ENCODE measurements at regions not wholly inside any gene's neighbourhood (a gene's known extent, or its start where the extent isn't known, plus 50 kb on each side); places are given as distances from the start of the nearest gene placed in this dataset.
A peak's percentile ranks its signal among the peaks of the same experiment; 100 is the strongest.
"Not testable (repeated sequence)": the region's sequence is repeated elsewhere in the genome, so short reads cannot be mapped to it uniquely, and the experiment has no call there.

DNA sequence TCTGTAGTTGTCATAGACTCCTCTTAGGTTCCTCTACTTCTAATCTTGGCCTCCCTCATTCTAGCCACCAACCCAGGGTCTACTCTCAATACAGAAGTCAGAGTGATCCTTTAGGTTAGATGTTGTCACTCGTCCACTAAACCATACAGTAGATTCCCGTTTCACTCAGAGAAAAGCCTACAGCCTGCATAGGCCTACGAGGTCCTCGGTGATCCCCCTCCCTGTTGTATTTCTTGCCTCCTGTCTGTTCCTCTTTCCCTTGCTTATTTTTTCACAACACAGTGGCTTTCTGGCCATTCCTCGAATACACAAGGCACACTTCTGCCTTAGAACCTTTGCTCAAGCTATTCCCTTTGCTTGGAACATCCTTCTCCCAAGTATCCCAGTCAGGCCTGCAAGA is 183.0 kb upstream of the PRSS1 start:
- no peak for DNase-seq

GRCh38 chr7:142564125-142564524 is 185.1 kb upstream of the PRSS1 start:
- not testable (repeated sequence) for DNase-seq

DNA sequence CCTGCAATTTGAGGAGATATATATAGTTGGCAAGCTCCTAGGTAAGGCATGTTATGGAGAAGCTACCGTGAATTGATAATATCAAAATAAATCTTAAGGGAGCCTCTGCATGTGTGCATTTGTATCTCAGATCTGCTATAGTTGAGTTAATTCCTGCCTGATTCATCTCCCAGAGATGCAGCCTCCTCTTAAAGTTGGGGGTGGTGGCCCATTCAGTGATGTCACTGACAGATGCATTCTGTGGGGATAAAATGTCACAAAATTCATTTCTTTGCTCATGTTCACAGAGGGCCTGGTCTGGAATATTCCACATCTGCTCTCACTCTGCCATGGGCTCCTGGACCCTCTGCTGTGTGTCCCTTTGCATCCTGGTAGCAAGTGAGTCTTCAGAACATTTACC is 185.8 kb upstream of the PRSS1 start:
- DNase-seq: no peak

DNA sequence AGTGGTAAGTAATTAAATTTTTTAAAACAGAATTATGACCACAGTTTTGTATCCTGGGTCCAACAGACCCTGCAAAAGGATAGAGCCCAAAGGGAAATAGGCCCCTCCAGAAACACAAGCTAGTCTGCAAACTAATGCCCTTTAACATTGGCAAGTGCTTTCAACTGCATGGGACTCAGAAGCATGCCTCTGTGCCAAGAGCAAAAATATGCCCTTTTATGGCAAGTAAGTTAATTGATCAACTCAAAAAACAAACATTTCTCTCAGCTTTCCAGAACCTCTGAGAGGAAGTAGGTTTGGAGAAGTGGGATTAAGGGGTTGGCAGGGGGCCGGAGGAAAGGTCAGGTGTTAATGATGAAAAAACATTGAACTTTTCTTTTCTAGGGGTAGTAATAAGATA is 186.6 kb upstream of the PRSS1 start:
- no peak for DNase-seq

DNA sequence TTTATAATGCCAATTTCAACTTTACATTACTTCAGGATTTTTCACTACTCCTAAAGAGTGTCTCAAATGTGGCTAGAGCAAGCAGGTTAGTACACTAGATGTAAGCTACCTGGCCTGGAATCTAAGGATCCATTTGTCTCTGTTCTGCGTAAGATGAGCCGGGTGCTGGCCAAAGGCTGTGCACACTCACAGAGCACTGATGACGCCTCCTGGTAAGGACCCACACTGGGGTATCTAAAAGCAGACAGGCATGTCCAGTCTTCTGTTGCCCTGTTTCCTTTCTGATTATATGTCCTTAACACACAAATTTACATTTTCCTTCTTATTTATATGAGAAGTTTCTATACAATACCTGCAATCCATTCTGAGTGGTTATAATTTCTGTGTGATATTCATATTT is 187.9 kb upstream of the PRSS1 start:
- not testable (repeated sequence) for DNase-seq

DNA sequence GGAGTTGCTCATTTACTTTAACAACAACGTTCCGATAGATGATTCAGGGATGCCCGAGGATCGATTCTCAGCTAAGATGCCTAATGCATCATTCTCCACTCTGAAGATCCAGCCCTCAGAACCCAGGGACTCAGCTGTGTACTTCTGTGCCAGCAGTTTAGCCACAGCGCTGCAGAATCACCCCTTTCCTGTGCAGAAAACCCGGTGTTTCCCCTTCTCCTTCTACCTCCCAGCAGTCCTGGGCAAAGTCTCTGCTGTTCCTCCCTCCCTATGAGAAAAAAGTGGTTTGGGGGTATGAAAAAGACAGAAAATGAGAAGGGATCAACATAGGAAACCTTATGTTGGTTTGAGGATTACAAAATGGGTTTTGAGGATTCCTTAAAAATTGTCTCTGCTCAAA is 188.5 kb upstream of the PRSS1 start:
- DNase-seq: not testable (repeated sequence)

DNA sequence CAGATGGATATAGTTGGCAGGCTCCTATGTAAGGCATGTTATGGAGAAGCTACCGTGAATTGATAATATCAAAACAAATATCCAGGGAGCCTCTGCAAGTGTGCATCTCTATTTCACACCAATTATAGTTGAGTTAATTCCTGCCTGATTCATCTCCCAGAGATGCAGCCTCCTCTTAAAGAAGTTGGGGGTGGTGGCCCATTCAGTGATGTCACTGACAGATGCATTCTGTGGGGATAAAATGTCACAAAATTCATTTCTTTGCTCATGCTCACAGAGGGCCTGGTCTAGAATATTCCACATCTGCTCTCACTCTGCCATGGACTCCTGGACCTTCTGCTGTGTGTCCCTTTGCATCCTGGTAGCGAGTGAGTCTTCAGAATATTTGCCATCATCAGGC is 189.1 kb upstream of the PRSS1 start:
- no peak for DNase-seq

GRCh38 chr7:142557971-142558582 is 191.2 kb upstream of the PRSS1 start:
- peak; percentile 66 for DNase-seq

- DNase-seq: peak; percentile 41
Observed at GRCh38 chr7:142556740-142557139, 192.5 kb upstream of the PRSS1 start.

- no peak for DNase-seq
Observed at GRCh38 chr7:142554560-142555532, 194.4 kb upstream of the PRSS1 start.

GRCh38 chr7:142553216-142553615 is 196.1 kb upstream of the PRSS1 start:
- no peak for DNase-seq

DNA sequence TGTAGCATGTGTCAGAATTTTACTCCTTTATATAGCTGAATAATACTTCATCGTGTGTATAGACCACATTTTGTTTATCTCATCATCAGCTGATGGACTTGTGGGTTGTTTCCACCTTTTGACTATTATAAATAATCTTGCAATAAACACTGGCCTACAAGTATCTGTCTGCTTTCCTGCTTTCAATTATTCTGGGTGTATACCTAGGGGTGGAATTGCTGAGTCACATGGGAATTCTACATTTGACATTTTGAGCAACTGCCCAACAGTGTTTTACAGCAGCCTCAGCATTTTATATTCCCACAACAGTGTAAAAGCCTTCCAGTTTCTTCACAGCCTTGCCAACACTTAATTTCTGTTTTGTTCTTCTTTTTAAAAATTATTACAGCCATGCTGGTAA is 200.3 kb upstream of the PRSS1 start:
- DNase-seq: no peak

DNA sequence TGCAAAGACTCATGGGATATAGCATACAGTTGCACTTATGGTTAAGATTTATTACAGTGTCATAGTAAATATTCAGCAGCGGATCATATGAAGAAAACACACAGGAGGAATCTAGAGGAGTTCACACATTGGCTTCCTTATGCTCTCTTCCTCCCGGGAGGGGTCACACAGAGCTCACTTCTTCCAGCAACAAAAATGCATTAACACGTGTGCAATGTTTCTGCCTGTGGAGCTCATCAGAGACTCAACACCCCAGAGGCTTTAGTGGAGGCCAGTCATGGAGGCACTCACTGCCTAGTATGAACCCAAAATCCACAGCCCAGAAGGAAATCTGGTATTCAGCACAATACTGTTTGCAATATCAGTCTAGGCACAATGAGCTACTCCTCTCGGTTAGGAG is 202.8 kb upstream of the PRSS1 start:
- DNase-seq: no peak

DNA sequence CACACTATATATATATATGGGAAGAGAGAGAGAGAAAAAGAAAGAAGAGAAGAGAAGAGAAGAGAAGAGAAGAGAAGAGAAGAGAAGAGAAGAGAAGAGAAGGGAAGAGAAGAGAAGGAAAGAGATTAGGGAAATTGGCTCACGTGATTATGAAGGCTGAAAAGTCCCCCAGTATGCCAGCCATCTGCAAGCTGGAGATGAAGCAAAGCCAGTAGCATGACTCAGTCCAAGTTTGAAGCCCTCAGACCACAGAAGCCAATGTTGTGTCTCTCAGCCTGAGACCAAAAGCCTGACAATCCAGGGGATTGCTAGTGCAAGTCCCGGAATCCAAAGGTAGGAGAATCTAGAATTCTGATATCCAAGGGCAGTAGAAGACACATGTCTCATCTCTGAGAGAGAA is 206.3 kb upstream of the PRSS1 start:
- no peak for DNase-seq

DNA sequence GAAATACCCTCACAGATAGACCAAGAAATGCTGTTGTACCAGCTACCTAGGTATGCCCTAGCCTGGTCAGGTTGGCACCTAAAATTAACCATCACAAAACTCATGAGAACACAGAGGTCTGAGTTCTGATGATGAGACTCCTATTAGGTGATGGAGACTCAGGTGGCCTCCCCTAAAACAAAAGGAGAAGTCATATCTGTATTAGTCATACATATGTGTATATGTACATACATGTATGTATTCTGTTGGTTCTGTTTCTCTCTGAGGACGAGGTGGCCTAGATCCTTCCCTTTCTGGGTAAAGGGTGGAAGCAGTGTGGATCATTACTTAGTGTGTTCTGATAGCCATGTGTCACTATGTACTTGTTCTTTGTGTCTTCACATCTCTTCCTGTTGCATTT is 207.2 kb upstream of the PRSS1 start:
- DNase-seq: no peak

DNA sequence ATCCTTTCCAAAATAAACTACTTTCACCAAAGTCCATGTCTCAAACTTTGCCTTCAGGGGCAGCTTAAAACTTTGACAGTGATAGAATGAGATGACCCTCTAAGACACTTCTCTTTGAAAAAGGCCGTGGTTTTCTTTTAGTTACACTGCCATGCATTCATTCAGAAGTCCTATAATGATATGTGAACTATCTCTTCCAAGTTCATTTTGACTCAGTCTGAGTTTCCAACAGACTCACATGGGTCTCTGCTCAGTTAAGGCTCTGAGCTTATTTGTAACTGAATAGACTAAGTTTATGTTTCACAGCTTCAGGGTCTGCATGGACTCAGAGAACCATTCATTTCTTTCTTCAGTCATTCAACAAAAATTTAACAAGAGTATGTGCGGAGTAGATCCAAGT is 208.9 kb upstream of the PRSS1 start:
- no peak for DNase-seq

- no peak for DNase-seq
Observed at GRCh38 chr7:142539901-142540300, 209.4 kb upstream of the PRSS1 start.

DNA sequence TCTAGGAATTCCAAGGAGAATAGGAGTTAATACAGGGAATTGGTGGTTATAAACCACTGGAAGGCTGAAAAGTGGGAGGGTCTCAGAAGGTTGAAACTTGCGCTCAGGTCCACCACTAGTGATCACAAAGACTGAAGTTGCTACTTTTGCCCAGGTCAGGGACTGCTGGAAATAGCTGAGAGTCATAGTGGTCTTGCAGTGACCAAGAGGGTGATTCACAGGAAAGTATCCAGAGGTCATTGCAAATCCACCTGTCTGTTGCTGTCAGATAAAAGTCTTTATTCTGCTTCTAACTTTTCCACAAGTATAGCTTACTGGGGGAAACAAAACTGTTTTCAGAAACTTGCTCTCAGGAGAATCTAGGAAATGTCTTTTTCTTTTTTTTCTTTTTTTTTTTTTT is 211.5 kb upstream of the PRSS1 start:
- no peak for DNase-seq

- peak; percentile 86 for DNase-seq
Observed at GRCh38 chr7:142535123-142535779, 214.0 kb upstream of the PRSS1 start.

GRCh38 chr7:142534726-142535122 is 214.5 kb upstream of the PRSS1 start:
- no peak for DNase-seq

GRCh38 chr7:142533920-142534319 is 215.4 kb upstream of the PRSS1 start:
- DNase-seq: no peak

GRCh38 chr7:142529591-142529990 is 219.7 kb upstream of the PRSS1 start:
- DNase-seq: no peak

GRCh38 chr7:142528608-142529408 is 220.5 kb upstream of the PRSS1 start:
- DNase-seq: no peak
